H1 (cell line): ENCODE measurements at regions not wholly inside any gene's neighbourhood (a gene's known extent, or its start where the extent isn't known, plus 50 kb on each side); places are given as distances from the start of the nearest gene placed in this dataset.
"Not testable (repeated sequence)": the region's sequence is repeated elsewhere in the genome, so short reads cannot be mapped to it uniquely, and the experiment has no call there.

ENCODE experiments used
- CTCF ChIA-PET: fragments of 300-600 bp; sonication (Branson Sonifier 250); formaldehyde crosslinking; loops from one replicate; lab custom pipeline; 2021; ENCODE audit not compliant: partially characterized antibody; lab: Charles Lee
- POLR2A ChIA-PET: fragments of 300-600 bp; sonication (Branson Sonifier 250); formaldehyde crosslinking; loops from one replicate; lab custom pipeline; 2021; ENCODE audit warnings: inconsistent platforms; ENCODE audit not compliant: partially characterized antibody; lab: Charles Lee
- DNase-seq, 2 experiments: peaks; one replicate each; pipeline versions ENCODE4 v3.0.0 to v3.0.0-alpha.2; 2010 to 2022; ENCODE audit warnings: low spot score in 2 of 2, low read depth in 1 of 2, mixed read lengths in 1 of 2
- FAIRE-seq: peaks from 2 replicates; lab custom pipeline; 2011; peaks lifted over from hg19 to GRCh38; lab: Jason Lieb, UNC
- H2AFZ ChIP-seq: 2 replicates; pipeline ENCODE4 v1.8.1; 2012; ENCODE audit warnings: low read length, inconsistent platforms
- H2AK5ac ChIP-seq: 2 replicates; pipeline ENCODE4 v1.6.1; 2013; ENCODE audit warnings: low read depth, low read length
- H2BK120ac ChIP-seq: replicated peaks from 2 replicates; pipeline ENCODE3; 2013; ENCODE audit warnings: low read depth, low read length, inconsistent platforms
- H2BK12ac ChIP-seq: 2 replicates; pipeline ENCODE4 v1.6.1; 2013; ENCODE audit warnings: low read depth, low read length
- H2BK15ac ChIP-seq: 2 replicates; pipeline ENCODE4 v1.6.1; 2013; ENCODE audit warnings: low read length
- H2BK20ac ChIP-seq: 2 replicates; pipeline ENCODE4 v1.6.1; 2013; ENCODE audit warnings: low read length
- H2BK5ac ChIP-seq: 2 replicates; pipeline ENCODE4 v1.6.1; 2013; ENCODE audit warnings: low read depth, low read length
- H3K14ac ChIP-seq: 2 replicates; pipeline ENCODE4 v1.6.1; 2013; ENCODE audit warnings: inconsistent platforms; ENCODE audit not compliant: insufficient read length
- H3K18ac ChIP-seq: 2 replicates; pipeline ENCODE4 v1.6.1; 2013; ENCODE audit warnings: low read length; ENCODE audit errors: extremely low read depth
- H3K23ac ChIP-seq: 2 replicates; pipeline ENCODE4 v1.6.1; 2013; ENCODE audit warnings: inconsistent platforms; ENCODE audit not compliant: insufficient read length
- H3K23me2 ChIP-seq: 2 replicates; pipeline ENCODE4 v1.6.1; 2013; ENCODE audit warnings: low read depth, low read length
- H3K27ac ChIP-seq: 2 replicates; pipeline ENCODE4 v1.6.1; 2011; ENCODE audit warnings: low read depth, low read length, inconsistent platforms
- H3K27me3 ChIP-seq, 4 experiments: replicated peaks in 1 of 4; 1 replicate in 1 of 4; 2 replicates in 3 of 4; pipeline versions ENCODE4 v1.6.1 to v1.8.1; 2011 to 2013; ENCODE audit warnings: low read length in 3 of 4, mild to moderate bottlenecking in 3 of 4, inconsistent platforms in 2 of 4, mixed read lengths in 2 of 4, moderate library complexity in 1 of 4; ENCODE audit not compliant: control insufficient read depth in 3 of 4, insufficient read depth in 3 of 4; ENCODE audit errors: extremely low read depth in 1 of 4
- H3K36me3 ChIP-seq, 4 experiments: 2 replicates each; pipeline versions ENCODE4 v1.6.1 to v1.8.1; 2011 to 2013; ENCODE audit warnings: mild to moderate bottlenecking in 4 of 4, low read length in 3 of 4, moderate library complexity in 2 of 4, control low read depth in 1 of 4, inconsistent platforms in 1 of 4; ENCODE audit not compliant: insufficient read depth in 4 of 4, control insufficient read depth in 2 of 4
- H3K4ac ChIP-seq: replicated peaks from 2 replicates; pipeline ENCODE3; 2013; ENCODE audit warnings: low read length, low read depth, mixed read lengths, inconsistent platforms; ENCODE audit not compliant: insufficient read length
- H3K4me1 ChIP-seq, 4 experiments: replicated peaks in 1 of 4; 1 replicate in 1 of 4; 2 replicates in 3 of 4; pipeline versions ENCODE4 v1.6.1 to v1.8.1; 2011 to 2013; ENCODE audit warnings: low read length in 3 of 4, inconsistent platforms in 2 of 4, mixed read lengths in 1 of 4; ENCODE audit not compliant: insufficient read depth in 4 of 4, control insufficient read depth in 3 of 4
- H3K4me2 ChIP-seq, 2 experiments: 2 replicates each; pipeline versions ENCODE4 v1.6.1 to v1.8.1; 2011 to 2013; ENCODE audit warnings: low read depth in 2 of 2, low read length in 2 of 2, control low read depth in 1 of 2, inconsistent platforms in 1 of 2, mild to moderate bottlenecking in 1 of 2; ENCODE audit not compliant: insufficient read depth in 1 of 2
- H3K4me3 ChIP-seq, 4 experiments: fragments of 200-600, 300-600 bp in 1 of 4; sonication (generic), shearing (Covaris generic), sonication (Bioruptor Twin) in 1 of 4; 2 replicates each; pipeline versions ENCODE4 v1.5.1 to v1.8.1; 2011 to 2016; ENCODE audit warnings: low read length in 4 of 4, low read depth in 3 of 4, control low read depth in 2 of 4, inconsistent platforms in 2 of 4, mild to moderate bottlenecking in 2 of 4, mixed read lengths in 1 of 4, moderate library complexity in 1 of 4; ENCODE audit not compliant: insufficient read depth in 2 of 4; ENCODE audit errors: extremely low read depth in 1 of 4
- H3K56ac ChIP-seq: replicated peaks from 2 replicates; pipeline ENCODE3; 2013; ENCODE audit warnings: low read depth, mild to moderate bottlenecking, mixed read lengths, low read length, inconsistent platforms; ENCODE audit not compliant: insufficient read length
- H3K79me1 ChIP-seq: 2 replicates; pipeline ENCODE4 v1.6.1; 2013; ENCODE audit warnings: low read depth, low read length, control low read depth
- H3K79me2 ChIP-seq, 2 experiments: 2 replicates each; pipeline versions ENCODE4 v1.6.1 to v1.8.1; 2012 to 2013; ENCODE audit warnings: low read length in 2 of 2, mild to moderate bottlenecking in 2 of 2, inconsistent platforms in 1 of 2; ENCODE audit not compliant: insufficient read depth in 2 of 2, control insufficient read depth in 1 of 2
- H3K9ac ChIP-seq, 4 experiments: replicated peaks in 1 of 4; 1 replicate in 1 of 4; 2 replicates in 3 of 4; pipeline versions ENCODE4 v1.6.1 to v1.8.1; 2011 to 2013; ENCODE audit warnings: low read depth in 3 of 4, low read length in 3 of 4, control low read depth in 2 of 4, mild to moderate bottlenecking in 2 of 4, moderate library complexity in 2 of 4, inconsistent platforms in 1 of 4; ENCODE audit errors: extremely low read depth in 1 of 4
- H3K9me3 ChIP-seq, 2 experiments: 2 replicates each; pipeline versions ENCODE4 v1.6.1 to v1.8.1; 2012 to 2013; ENCODE audit warnings: mild to moderate bottlenecking in 2 of 2, moderate library complexity in 2 of 2, control low read depth in 1 of 2, inconsistent platforms in 1 of 2, low read depth in 1 of 2, low read length in 1 of 2, mixed read lengths in 1 of 2; ENCODE audit not compliant: insufficient read depth in 2 of 2
- H4K20me1 ChIP-seq, 2 experiments: replicated peaks in 1 of 2; 2 replicates each; pipeline versions ENCODE3 to v1.8.1; 2011 to 2013; ENCODE audit warnings: inconsistent platforms in 2 of 2, low read length in 2 of 2, mild to moderate bottlenecking in 1 of 2; ENCODE audit not compliant: insufficient read depth in 2 of 2, control insufficient read depth in 1 of 2
- H4K5ac ChIP-seq: 2 replicates; pipeline ENCODE4 v1.6.1; 2013; ENCODE audit warnings: low read length, low read depth, mixed read lengths, inconsistent platforms; ENCODE audit not compliant: insufficient read length
- H4K8ac ChIP-seq: 2 replicates; pipeline ENCODE4 v1.8.0; 2013; ENCODE audit warnings: mild to moderate bottlenecking, moderate library complexity, low read length, inconsistent platforms; ENCODE audit not compliant: insufficient read depth; ENCODE audit errors: extremely low read depth
- H4K91ac ChIP-seq: replicated peaks from 2 replicates; pipeline ENCODE3; 2013; ENCODE audit warnings: low read length, mixed read lengths, inconsistent platforms; ENCODE audit not compliant: insufficient read length
- WGBS, 2 experiments: shearing (Covaris generic) in 1 of 2; methylation state at CpG; one replicate each; pipeline versions ENCODE4 v1.1.6 to v1.1.7; 2013 to 2015; ENCODE audit warnings: low lambda C conversion rate in 2 of 2, mixed read lengths in 2 of 2, inconsistent platforms in 1 of 2, low coverage in 1 of 2, missing lambda C conversion rate in 1 of 2; ENCODE audit not compliant: insufficient replicate concordance in 2 of 2, insufficient coverage in 1 of 2, insufficient read length in 1 of 2; ENCODE audit errors: extremely low coverage in 1 of 2, missing lambda C conversion rate in 1 of 2; 5-methylcytosine and 5-hydroxymethylcytosine counted together

GRCh38 chr15:26056766-26057165 lies 193.6 kb upstream of the ATP10A start:
- H2AFZ ChIP-seq, H3K18ac ChIP-seq, H3K36me3 ChIP-seq, H4K8ac ChIP-seq, POLR2A ChIA-PET, H2BK20ac ChIP-seq, DNase-seq, FAIRE-seq, H2AK5ac ChIP-seq, H4K20me1 ChIP-seq, H3K4me2 ChIP-seq, H4K5ac ChIP-seq, H3K23me2 ChIP-seq, H2BK12ac ChIP-seq, H4K91ac ChIP-seq, H2BK15ac ChIP-seq, H3K9me3 ChIP-seq, H3K27me3 ChIP-seq, H3K4me1 ChIP-seq, H2BK120ac ChIP-seq, H3K4me3 ChIP-seq, H3K9ac ChIP-seq, H3K79me2 ChIP-seq, H2BK5ac ChIP-seq, H3K14ac ChIP-seq, H3K27ac ChIP-seq, H3K56ac ChIP-seq, H3K79me1 ChIP-seq, H3K4ac ChIP-seq, H3K23ac ChIP-seq: not testable (repeated sequence)
- WGBS, 2 experiments = 93% methylated on average over 12 of the region's 29 CpGs; no CpG with 5 or more reads in 1 of the 2 experiments
- CTCF ChIA-PET = interaction anchor here (1.0 kb wide), 1 partner anchor 49 kb away, joined by 3 read pairs; no protein-coding TSS in a partner anchor
